Right lobe of liver (tissue), 4 donors: ENCODE measurements at regions not wholly inside any gene's neighbourhood (a gene's known extent, or its start where the extent isn't known, plus 50 kb on each side); places are given as distances from the start of the nearest gene placed in this dataset.

Experiments used
- POLR2A ChIP-seq: fragments of 450-650 bp; IDR thresholded peaks from one replicate; pipeline ENCODE4 v1.6.1; 2017; ENCODE audit warnings: antibody characterized with exemption, mild to moderate bottlenecking
- TF ChIP-seq, protein P1 (sequence below), 4 donors: fragments of 200-600 bp in 3 of 4; fragments of 450-650 bp in 1 of 4; IDR thresholded peaks; one replicate each; pipeline versions ENCODE4 v1.5.1 to v1.8.0; 2016 to 2022; ENCODE audit warnings: antibody characterized with exemption in 4 of 4, mild to moderate bottlenecking in 2 of 4
- donor health status: DM: no; HTN: no; CAD: no.
- donor health status: DM: no; HTN: no; CAD: no.
- donor health status: DM: no; HTN: yes; CAD: no.

DNA sequence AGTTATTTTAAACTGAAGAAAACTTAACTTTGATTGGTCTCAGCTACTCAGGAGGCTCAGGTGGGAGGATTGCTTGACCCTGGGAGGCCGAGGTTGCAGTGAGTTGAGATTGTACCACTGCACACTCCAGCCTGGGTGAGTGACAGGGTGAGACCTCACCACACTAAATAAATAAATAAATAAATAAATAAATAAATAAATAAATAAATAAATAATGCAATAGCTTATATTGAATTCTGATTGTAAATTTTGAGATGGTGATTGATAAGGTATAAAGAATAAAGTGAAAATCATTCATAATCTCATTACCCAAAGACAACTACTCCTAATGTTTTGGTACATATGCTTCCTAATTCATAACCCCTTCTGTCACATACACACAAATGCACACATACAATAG is 58.1 kb downstream of the TUBA3C start:
- no peak for TF ChIP-seq POLR2A
- TF ChIP-seq, protein P1, sequence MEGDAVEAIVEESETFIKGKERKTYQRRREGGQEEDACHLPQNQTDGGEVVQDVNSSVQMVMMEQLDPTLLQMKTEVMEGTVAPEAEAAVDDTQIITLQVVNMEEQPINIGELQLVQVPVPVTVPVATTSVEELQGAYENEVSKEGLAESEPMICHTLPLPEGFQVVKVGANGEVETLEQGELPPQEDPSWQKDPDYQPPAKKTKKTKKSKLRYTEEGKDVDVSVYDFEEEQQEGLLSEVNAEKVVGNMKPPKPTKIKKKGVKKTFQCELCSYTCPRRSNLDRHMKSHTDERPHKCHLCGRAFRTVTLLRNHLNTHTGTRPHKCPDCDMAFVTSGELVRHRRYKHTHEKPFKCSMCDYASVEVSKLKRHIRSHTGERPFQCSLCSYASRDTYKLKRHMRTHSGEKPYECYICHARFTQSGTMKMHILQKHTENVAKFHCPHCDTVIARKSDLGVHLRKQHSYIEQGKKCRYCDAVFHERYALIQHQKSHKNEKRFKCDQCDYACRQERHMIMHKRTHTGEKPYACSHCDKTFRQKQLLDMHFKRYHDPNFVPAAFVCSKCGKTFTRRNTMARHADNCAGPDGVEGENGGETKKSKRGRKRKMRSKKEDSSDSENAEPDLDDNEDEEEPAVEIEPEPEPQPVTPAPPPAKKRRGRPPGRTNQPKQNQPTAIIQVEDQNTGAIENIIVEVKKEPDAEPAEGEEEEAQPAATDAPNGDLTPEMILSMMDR (IDR thresholded peaks at IDR 0.05) = no peak
